Muscle of leg (tissue), 3 donors: ENCODE measurements at regions not wholly inside any gene's neighbourhood (a gene's known extent, or its start where the extent isn't known, plus 50 kb on each side); places are given as distances from the start of the nearest gene placed in this dataset.
"Not testable (repeated sequence)": the region's sequence is repeated elsewhere in the genome, so short reads cannot be mapped to it uniquely, and the experiment has no call there.

ENCODE experiments used
- DNase-seq: peaks from one replicate; pipeline ENCODE4 v3.0.0; 2013
- H3K27ac ChIP-seq: one replicate; pipeline ENCODE4 v1.5.1; 2013; ENCODE audit warnings: mild to moderate bottlenecking, low read length, control low read depth
- H3K27me3 ChIP-seq: one replicate; pipeline ENCODE4 v1.6.1; 2013; ENCODE audit warnings: low read length; ENCODE audit not compliant: control insufficient read depth, insufficient read depth
- H3K36me3 ChIP-seq: one replicate; pipeline ENCODE4 v1.6.1; 2013; ENCODE audit warnings: low read length; ENCODE audit not compliant: control insufficient read depth, insufficient read depth
- H3K4me1 ChIP-seq: one replicate; pipeline ENCODE4 v1.6.1; 2013; ENCODE audit warnings: low read length; ENCODE audit not compliant: control insufficient read depth, insufficient read depth
- H3K4me3 ChIP-seq: one replicate; pipeline ENCODE4 v1.5.1; 2013; ENCODE audit warnings: low read length, control low read depth
- H3K9me3 ChIP-seq: replicated peaks from 2 replicates; pipeline ENCODE4 v1.6.1; 2013; ENCODE audit warnings: low read depth, low read length; ENCODE audit not compliant: control insufficient read depth
- WGBS: methylation state at CpG from one replicate; pipeline ENCODE4 v1.1.5; 2013; ENCODE audit warnings: missing lambda C conversion rate; ENCODE audit not compliant: insufficient coverage; 5-methylcytosine and 5-hydroxymethylcytosine counted together

GRCh38 chr7:32218741-32219288 is 148.6 kb upstream of the PDE1C start:
- 100% methylated on average over 1 of the region's 3 CpGs for WGBS
- no peak overlapping the region for H3K27ac ChIP-seq
- no peaks in the 10 kb centered on the region for H3K4me1 ChIP-seq
- no peaks in the 10 kb centered on the region for H3K9me3 ChIP-seq
- no peaks in the 10 kb centered on the region for H3K27me3 ChIP-seq
- no peaks in the 10 kb centered on the region for H3K36me3 ChIP-seq
- H3K4me3 ChIP-seq, result no peak overlapping the region
- no peak for DNase-seq

- Histone ChIP-seq H3K4me1 (no peaks in the 10 kb centered on the region), H3K9me3 (no peaks in the 10 kb centered on the region), H3K4me3 (no peak overlapping the region), H3K36me3 (no peaks in the 10 kb centered on the region), H3K27ac (no peak overlapping the region), H3K27me3 (no peaks in the 10 kb centered on the region)
- no CpG with 5 or more reads among the region's 1 CpG for WGBS
- DNase-seq, result no peak
Observed at GRCh38 chr7:32218154-32218467, 147.9 kb upstream of the PDE1C start.

GRCh38 chr7:32217341-32218153 is 147.3 kb upstream of the PDE1C start:
- H3K4me3 ChIP-seq, result no peak overlapping the region
- H3K4me1 ChIP-seq, result no peaks in the 10 kb centered on the region
- 61% methylated on average over 5 of the region's 5 CpGs for whole genome bisulfite sequencing
- no peaks in the 10 kb centered on the region for H3K27me3 ChIP-seq
- no peak for DNase-seq
- H3K9me3 ChIP-seq, result no peaks in the 10 kb centered on the region
- no peak overlapping the region for H3K27ac ChIP-seq
- H3K36me3 ChIP-seq, result no peaks in the 10 kb centered on the region

- no peak for DNase-seq
- no peaks in the 10 kb centered on the region for H3K9me3 ChIP-seq
- no peaks in the 10 kb centered on the region for H3K36me3 ChIP-seq
- H3K27me3 ChIP-seq, result peaks cover 4% of the 10 kb centered on the region
- WGBS, result 72% methylated on average over 3 of the region's 4 CpGs
- no peaks in the 10 kb centered on the region for H3K4me1 ChIP-seq
- no peak overlapping the region for H3K27ac ChIP-seq
- no peak overlapping the region for H3K4me3 ChIP-seq
Observed at GRCh38 chr7:32216759-32217158, 146.6 kb upstream of the PDE1C start.

- Histone ChIP-seq H3K36me3 (no peaks in the 10 kb centered on the region), H3K4me3 (no peak overlapping the region), H3K27ac (no peak overlapping the region), H3K4me1 (no peaks in the 10 kb centered on the region), H3K9me3 (no peaks in the 10 kb centered on the region), H3K27me3 (peaks cover 4% of the 10 kb centered on the region)
- DNase-seq, result no peak
- no CpG with 5 or more reads among the region's 1 CpG for WGBS
Observed at GRCh38 chr7:32215697-32216096, 145.5 kb upstream of the PDE1C start.

GRCh38 chr7:32214913-32215312 is 144.7 kb upstream of the PDE1C start:
- Histone ChIP-seq H3K9me3 (no peaks in the 10 kb centered on the region), H3K27me3 (peaks cover 4% of the 10 kb centered on the region), H3K4me3 (no peak overlapping the region), H3K36me3 (no peaks in the 10 kb centered on the region), H3K4me1 (no peaks in the 10 kb centered on the region), H3K27ac (no peak overlapping the region)
- DNase-seq, result no peak
- 82% methylated on average over 3 of the region's 4 CpGs for WGBS

GRCh38 chr7:32212321-32212720 is 142.1 kb upstream of the PDE1C start:
- H3K4me1 ChIP-seq, result no peaks in the 10 kb centered on the region
- DNase-seq, result no peak
- H3K36me3 ChIP-seq, result no peaks in the 10 kb centered on the region
- peaks cover 4% of the 10 kb centered on the region for H3K27me3 ChIP-seq
- 79% methylated on average over 7 of the region's 7 CpGs for WGBS
- no peaks in the 10 kb centered on the region for H3K9me3 ChIP-seq
- H3K27ac ChIP-seq, result no peak overlapping the region
- no peak overlapping the region for H3K4me3 ChIP-seq

GRCh38 chr7:32206987-32207386 is 136.8 kb upstream of the PDE1C start:
- peak; percentile 7 for DNase-seq
- Histone ChIP-seq H3K36me3 (no peaks in the 10 kb centered on the region), H3K27ac (no peak overlapping the region), H3K9me3 (no peaks in the 10 kb centered on the region), H3K4me1 (no peaks in the 10 kb centered on the region), H3K27me3 (no peaks in the 10 kb centered on the region), H3K4me3 (no peak overlapping the region)
- 12% methylated on average over 7 of the region's 8 CpGs for WGBS

- Histone ChIP-seq H3K4me1 (no peaks in the 10 kb centered on the region), H3K36me3 (no peaks in the 10 kb centered on the region), H3K27me3 (no peaks in the 10 kb centered on the region), H3K9me3 (no peaks in the 10 kb centered on the region), H3K27ac (no peak overlapping the region), H3K4me3 (no peak overlapping the region)
- no peak for DNase-seq
- WGBS, result 93% methylated on average over 6 of the region's 6 CpGs
Observed at GRCh38 chr7:32206488-32206887, 136.3 kb upstream of the PDE1C start.

- not testable (repeated sequence) for H3K27me3 ChIP-seq, H3K9me3 ChIP-seq, H3K4me3 ChIP-seq, DNase-seq, H3K27ac ChIP-seq, H3K36me3 ChIP-seq, H3K4me1 ChIP-seq
- WGBS, result 36% methylated on average over 2 of the region's 4 CpGs
Observed at GRCh38 chr7:32205298-32205824, 135.2 kb upstream of the PDE1C start.
